ENCODE measurements at regions not wholly inside any gene's neighbourhood (a gene's known extent, or its start where the extent isn't known, plus 50 kb on each side); places are given as distances from the start of the nearest gene placed in this dataset.

DNA sequence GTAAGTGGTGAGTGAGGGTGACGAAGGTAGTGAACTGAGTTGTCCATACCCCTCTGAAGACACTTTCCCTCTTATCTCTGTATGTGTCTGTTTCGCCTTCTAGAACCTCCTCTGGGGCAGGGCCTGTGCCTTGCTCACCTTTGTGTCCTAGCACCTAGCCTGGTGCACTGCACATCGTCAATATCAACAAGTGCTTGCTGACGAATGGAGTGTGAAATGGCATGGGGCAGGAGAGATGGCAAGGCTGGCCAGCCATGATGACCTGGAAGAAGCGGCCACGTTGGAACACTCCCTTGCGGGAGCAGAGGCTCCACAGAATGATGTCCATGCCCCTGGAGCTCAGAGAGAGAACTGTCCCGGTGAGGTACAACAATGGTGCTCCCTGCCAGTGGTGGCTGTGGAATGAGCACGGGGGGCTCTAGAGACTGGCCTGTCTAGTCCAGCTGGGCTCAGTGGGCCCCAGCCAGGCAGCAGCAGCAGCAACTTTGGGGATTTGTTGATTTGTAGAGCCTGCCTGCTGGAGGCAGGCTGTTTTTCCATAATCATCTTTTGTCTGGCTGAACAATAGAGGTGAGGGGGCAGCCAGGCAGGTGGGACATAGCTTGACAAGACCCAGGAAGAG, 112.2 kb upstream of the PJA1 start:
- Histone ChIP-seq H3K9me3 (no peaks in the 10 kb centered on the region), H3K36me3 (no peaks in the 10 kb centered on the region), H3K4me3 (no peak overlapping the region), H3K4me1 (peaks cover 0 to 4% (median 0%) of the 10 kb centered on the region in 4 donors), H3K27ac (no peak overlapping the region), H3K27me3 (no peaks in the 10 kb centered on the region)
- DNase-seq (no peak), ATAC-seq (no peak)
- TF ChIP-seq POLR2A (IDR thresholded peaks at IDR 0.05): no peak
- TF ChIP-seq, protein P1, sequence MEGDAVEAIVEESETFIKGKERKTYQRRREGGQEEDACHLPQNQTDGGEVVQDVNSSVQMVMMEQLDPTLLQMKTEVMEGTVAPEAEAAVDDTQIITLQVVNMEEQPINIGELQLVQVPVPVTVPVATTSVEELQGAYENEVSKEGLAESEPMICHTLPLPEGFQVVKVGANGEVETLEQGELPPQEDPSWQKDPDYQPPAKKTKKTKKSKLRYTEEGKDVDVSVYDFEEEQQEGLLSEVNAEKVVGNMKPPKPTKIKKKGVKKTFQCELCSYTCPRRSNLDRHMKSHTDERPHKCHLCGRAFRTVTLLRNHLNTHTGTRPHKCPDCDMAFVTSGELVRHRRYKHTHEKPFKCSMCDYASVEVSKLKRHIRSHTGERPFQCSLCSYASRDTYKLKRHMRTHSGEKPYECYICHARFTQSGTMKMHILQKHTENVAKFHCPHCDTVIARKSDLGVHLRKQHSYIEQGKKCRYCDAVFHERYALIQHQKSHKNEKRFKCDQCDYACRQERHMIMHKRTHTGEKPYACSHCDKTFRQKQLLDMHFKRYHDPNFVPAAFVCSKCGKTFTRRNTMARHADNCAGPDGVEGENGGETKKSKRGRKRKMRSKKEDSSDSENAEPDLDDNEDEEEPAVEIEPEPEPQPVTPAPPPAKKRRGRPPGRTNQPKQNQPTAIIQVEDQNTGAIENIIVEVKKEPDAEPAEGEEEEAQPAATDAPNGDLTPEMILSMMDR (IDR thresholded peaks at IDR 0.05): no peak
- 59% methylated on average over 4 of the region's 9 CpGs for WGBS (ENCODE audit: insufficient coverage, low coverage, low lambda C conversion rate, missing lambda C conversion rate)
- intact Hi-C loops (cut with DNase I): no loop called here

DNA sequence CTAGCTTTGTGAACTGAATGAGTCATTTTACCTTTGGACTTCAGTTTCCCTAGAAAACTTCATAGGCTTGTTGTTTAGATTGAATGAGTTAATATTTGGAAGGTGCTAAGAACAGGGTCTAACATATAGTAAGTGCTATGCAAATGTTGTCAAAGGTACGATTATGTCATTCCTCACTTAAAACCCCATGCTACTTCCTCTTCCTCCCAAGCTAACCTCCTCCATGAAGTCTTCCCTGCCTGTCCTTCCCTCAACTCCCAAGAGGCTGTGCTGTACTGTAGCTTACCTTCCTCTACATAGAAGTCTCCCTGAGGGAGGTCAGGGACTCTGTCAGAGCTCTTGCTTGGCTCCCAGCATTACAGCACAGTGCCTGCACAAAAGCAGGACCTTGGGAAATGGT, 103.4 kb upstream of the PJA1 start:
- Histone ChIP-seq H3K4me1 (no peaks in the 10 kb centered on the region), H3K4me3 (no peak overlapping the region), H3K36me3 (no peaks in the 10 kb centered on the region), H3K9me3 (no peaks in the 10 kb centered on the region), H3K27me3 (no peaks in the 10 kb centered on the region), H3K27ac (no peak overlapping the region)
- WGBS (ENCODE audit: insufficient coverage, low coverage, low lambda C conversion rate, missing lambda C conversion rate): 27% methylated on average over 1 of the region's 1 CpG
- TF ChIP-seq POLR2A (IDR thresholded peaks at IDR 0.05): no peak
- TF ChIP-seq, protein P1 (IDR thresholded peaks at IDR 0.05): no peak
- ATAC-seq: peak in 1 of 4 donors; percentile 70
- no peak for DNase-seq
- intact Hi-C loops (cut with DNase I): no loop called here

DNA sequence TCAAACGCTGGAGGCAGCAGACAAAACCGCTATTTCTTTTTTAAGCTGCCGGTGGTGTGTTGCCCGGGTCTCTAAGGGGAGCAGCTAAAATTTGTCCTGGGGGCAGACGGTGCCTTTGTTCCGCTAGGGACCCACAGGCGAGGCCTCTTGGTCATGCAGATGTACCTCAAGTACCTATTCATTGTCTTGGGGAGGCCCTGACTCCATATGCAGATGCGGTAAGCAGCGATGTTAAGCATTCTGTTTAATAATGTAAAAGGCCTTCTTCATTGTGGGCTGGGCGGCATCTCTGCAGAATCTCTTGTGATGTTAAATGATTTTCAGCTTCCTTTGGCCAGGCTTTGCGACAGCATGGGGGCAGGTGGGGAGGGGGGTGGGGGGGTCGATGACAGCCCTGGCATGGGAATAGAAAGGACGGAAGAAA, 98.9 kb upstream of the PJA1 start:
- no peak overlapping the region for H3K27ac ChIP-seq
- ATAC-seq: no peak

DNA sequence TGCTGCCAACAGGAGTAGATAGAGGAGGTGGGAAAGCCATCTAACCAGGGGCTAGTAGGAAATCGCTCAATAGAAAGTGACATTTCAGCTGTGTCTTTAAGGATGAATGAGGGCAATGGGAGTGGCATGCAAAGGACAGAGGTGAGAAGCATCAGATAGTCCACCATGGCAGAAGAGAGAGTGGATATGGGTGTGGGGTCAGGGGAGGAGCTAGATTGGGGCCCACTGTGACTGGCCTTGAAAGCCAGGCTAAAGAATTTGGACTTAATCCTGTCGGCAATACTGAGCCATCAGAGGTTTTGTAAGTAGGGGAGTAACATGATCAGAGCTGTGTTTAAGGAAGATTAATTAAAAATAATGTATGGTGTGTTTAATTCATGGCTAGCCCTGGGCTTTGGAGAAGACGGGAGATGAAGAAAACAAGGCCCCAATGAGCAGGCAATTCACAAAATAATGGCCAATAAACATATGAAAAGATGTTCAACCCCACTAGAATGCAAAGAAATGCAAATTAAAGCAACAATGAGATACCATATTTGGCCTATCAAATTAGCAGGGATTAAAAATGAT, 98.1 kb upstream of the PJA1 start:
- no peak for ATAC-seq
- TF ChIP-seq, protein P1 (IDR thresholded peaks at IDR 0.05): no peak
- TF ChIP-seq POLR2A (IDR thresholded peaks at IDR 0.05): no peak
- Histone ChIP-seq H3K27me3 (no peaks in the 10 kb centered on the region), H3K9me3 (no peaks in the 10 kb centered on the region), H3K4me1 (no peaks in the 10 kb centered on the region), H3K36me3 (no peaks in the 10 kb centered on the region), H3K4me3 (no peak overlapping the region), H3K27ac (no peak overlapping the region)
- WGBS (ENCODE audit: insufficient coverage, low coverage, low lambda C conversion rate, missing lambda C conversion rate): 47% methylated on average over 3 of the region's 3 CpGs
- no peak for DNase-seq
- intact Hi-C loops (cut with DNase I): no loop called here

More for the DNA sequence above, 98.9 kb upstream of the PJA1 start:
- no peaks in the 10 kb centered on the region for H3K27me3 ChIP-seq
- H3K9me3 ChIP-seq: no peaks in the 10 kb centered on the region
- 26% methylated on average over 7 of the region's 13 CpGs for WGBS (ENCODE audit: insufficient coverage, low coverage, low lambda C conversion rate, missing lambda C conversion rate)
- no peak for DNase-seq
- intact Hi-C loops (cut with DNase I): no loop called here
- no peak for TF ChIP-seq POLR2A (IDR thresholded peaks at IDR 0.05)
- H3K4me1 ChIP-seq: no peaks in the 10 kb centered on the region
- H3K4me3 ChIP-seq: no peak overlapping the region
- H3K36me3 ChIP-seq: no peaks in the 10 kb centered on the region

DNA sequence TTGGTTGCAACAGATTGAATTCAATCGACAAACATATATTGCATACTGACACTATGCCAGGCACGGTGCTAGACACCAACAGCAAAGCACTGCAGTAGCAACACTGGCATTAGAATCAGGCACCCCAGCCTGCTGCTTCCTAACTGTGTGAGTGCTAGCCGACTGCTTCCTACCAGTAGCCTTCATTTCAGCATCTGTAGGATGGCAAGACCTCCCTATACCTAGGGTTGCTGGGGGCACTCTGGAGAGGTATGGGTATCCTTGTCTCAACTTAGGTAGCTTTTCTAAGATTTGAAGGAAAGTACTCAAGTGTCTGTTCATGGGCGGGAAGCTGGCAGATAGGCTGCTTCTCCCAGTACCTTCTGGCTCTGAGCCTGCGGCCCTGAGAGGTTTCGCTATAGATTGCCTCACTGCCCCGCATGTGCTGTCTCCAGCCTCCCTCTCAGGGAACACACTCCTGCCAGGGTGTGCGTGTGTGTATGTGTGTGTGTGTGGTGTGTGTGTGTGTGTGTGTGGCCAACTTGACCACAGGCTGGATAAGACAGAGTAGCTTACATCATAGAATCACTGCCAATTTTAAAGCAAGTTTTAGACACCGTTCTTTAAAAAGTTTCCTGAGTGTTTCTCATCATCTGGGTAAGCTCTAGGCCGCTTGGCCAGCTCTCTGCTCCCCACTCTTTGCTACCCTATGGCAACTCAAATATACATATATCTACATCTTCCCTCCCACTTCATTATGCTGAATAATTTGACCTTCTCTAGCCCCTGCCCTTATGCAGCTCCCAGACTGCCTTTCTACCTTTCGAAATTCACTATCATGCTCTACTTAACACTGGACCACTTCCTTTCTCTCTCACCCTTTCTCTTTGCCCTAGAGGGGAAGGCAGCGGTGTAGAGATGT, 97.0 kb upstream of the PJA1 start:
- no peaks in the 10 kb centered on the region for H3K4me1 ChIP-seq
- intact Hi-C loops (cut with DNase I): no loop called here
- no peak for ATAC-seq
- WGBS (ENCODE audit: insufficient coverage, low coverage, low lambda C conversion rate, missing lambda C conversion rate): 50% methylated on average over 7 of the region's 12 CpGs
- no peaks in the 10 kb centered on the region for H3K9me3 ChIP-seq
- no peak overlapping the region for H3K27ac ChIP-seq
- no peaks in the 10 kb centered on the region for H3K27me3 ChIP-seq
- no peak for TF ChIP-seq POLR2A (IDR thresholded peaks at IDR 0.05)
- TF ChIP-seq, protein P1 (IDR thresholded peaks at IDR 0.05): no peak
- DNase-seq: no peak
- no peak overlapping the region for H3K4me3 ChIP-seq
- H3K36me3 ChIP-seq: no peaks in the 10 kb centered on the region
